ENCODE measurements at regions not wholly inside any gene's neighbourhood (a gene's known extent, or its start where the extent isn't known, plus 50 kb on each side); places are given as distances from the start of the nearest gene placed in this dataset.

DNA sequence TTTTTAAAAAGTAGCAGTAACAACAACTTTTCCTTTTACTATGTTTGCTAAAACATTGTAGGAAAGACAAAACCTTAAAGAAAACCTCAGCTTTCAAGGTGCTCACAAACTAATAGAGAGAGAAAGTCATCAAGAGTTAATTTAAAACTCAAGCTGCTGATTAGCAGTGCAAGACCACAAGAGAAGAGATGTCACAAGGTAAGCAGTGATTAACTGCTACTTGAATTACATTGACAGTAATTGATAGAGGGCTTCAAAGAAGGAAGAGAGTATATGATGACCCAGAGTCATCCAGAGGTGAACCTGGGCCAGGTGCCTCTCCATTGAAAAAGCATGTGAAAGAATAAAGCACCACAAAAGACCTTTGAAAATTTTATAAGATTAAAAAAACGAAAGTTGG lies 939.6 kb upstream of the CNTNAP5 start:
- DNase-seq = no peak

DNA sequence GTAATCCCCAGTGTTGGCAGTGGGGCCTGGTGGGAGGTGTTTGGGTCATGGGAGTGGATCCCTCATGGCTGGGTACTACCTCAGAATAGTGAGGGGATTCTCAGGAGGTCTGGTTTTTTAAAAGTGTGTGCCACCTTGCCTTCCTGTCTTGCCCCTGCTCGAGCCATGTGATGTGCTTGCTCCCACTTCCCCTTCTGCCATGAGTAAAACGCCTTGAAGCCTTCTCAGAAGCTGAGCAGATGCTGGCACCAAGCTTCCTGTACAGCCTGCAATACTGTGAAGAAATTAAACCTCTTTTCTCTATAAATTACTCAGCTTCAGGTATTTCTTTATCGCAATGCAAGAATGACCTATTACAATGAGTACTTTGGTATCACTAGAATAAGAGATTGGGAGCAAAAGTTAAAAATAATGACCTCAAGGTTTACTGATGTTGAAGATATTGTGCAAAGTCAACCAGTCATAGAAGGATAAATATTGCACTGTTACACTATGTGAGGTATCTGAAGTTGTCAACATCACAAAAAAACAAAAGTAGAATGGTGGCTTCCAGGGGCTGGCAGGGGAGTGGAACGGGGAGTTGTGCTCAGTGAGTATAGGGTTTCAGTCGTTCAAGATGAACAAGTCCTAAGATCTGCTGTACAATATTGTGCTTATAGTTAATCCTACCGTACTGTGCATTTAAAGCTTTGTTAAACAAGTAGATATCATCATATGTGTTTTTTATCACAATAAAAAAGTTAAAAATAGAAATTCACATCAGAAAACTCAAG lies 938.3 kb upstream of the CNTNAP5 start:
- DNase-seq = no peak

GRCh38 chr2:123091471-123091870 lies 933.6 kb upstream of the CNTNAP5 start:
- DNase-seq = no peak

DNA sequence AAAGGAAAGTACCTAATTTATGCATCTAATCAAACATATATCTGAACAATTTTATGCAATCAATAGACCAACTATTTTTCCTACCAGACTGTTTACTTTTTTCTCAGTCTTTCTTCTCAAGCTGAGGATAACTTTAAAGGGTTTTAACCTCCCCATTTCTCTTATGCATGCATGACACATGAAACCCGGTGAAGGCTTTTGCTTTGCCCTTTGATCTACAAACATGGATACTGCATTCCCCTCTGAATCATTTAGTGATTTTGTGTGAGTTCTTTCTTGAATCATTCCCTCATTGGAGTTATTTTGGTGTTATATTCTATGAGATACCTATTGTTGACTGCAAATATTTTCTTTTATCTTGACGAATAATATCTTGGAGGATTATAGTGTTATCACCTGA lies 931.9 kb upstream of the CNTNAP5 start:
- no peak for DNase-seq

DNA sequence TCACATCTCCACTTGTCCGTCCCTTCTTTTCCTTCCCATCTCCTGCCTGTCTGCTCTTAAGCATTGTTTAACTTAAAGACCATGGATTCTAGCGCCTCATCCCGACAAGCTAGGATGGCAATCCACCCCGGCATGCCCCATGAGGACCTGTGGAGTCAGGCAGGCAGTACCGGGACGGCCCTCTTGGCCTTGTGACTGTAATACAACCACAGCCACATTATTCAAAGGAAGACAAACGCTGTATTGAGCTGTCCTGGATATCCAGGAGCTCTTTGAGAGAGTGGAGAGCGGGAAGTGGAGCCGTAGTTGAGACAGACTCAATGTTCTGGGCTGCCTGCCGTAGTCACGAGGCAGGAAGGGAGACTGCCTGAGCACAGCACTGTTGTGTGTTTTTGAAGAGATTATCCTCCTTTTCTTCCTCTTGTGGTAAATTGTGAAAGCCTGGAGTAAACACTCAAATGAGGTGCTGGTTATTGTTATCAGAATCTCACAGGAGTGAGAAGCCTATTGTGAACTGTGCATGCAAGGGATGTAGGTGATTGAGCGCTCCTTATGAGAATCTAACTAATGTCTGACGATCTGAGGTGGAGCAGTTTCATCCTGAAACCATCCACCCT lies 929.8 kb upstream of the CNTNAP5 start:
- DNase-seq = no peak

GRCh38 chr2:123098619-123099018 lies 926.5 kb upstream of the CNTNAP5 start:
- DNase-seq = no peak

- DNase-seq = no peak
Measured at GRCh38 chr2:123101434-123101833, 923.7 kb upstream of the CNTNAP5 start.

DNA sequence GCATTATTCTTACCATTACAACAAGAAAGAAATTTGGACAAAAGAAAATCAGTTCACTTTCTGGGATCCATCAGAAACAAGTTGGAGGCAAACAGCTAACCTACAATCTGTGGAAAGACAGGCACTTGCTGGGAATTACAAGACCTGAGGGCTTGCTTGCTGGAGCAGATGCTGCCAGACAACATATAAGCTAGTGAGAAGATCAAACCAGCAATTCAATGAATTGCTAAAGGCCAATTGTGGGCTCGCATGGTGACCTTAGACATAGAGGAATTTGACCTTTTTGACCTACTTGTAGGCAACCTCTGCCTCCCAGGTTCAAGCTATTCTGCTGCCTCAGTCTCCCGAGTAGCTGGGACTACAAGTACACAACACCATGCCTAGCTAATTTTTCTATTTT lies 921.2 kb upstream of the CNTNAP5 start:
- no peak for DNase-seq

DNA sequence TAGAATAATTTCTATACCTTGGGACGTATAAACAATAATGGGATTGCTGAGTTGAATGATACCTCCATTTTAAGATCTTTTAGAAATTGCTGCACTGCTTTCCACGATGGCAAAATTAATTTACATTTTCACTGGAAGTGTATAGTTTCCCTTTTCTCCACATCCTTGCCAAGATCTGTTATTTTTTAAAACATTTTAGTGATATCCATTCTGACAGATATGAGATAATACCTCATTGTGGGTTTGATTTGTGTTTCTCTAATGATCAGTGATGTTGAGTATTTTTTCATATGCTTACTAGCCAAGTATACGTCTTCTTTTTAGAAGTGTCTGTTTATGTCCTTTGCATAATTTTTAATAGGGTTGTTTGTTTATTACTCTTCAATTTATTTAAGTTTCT lies 908.5 kb upstream of the CNTNAP5 start:
- no peak for DNase-seq

GRCh38 chr2:123127236-123127635 lies 897.9 kb upstream of the CNTNAP5 start:
- no peak for DNase-seq

- DNase-seq = no peak
Measured at GRCh38 chr2:123128951-123129350, 896.1 kb upstream of the CNTNAP5 start.

DNA sequence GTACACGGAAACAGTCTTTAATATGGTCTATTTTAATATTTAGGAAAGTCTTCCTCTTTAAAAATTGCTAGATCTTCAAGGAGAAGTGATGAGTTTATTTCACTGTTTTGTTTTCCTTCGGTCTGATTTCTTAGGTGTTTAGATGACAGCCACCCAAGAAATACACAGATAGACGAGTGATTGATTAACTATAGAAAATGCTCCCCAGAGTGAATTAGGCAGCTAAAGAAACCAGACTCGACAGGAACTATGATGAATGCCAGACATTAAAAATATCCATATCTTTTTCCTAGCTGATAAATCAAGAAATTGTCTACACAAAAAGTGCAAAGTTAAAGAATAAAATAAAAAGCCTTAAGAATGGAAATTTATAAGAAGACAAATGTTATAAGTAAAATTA lies 888.7 kb upstream of the CNTNAP5 start:
- DNase-seq = no peak

DNA sequence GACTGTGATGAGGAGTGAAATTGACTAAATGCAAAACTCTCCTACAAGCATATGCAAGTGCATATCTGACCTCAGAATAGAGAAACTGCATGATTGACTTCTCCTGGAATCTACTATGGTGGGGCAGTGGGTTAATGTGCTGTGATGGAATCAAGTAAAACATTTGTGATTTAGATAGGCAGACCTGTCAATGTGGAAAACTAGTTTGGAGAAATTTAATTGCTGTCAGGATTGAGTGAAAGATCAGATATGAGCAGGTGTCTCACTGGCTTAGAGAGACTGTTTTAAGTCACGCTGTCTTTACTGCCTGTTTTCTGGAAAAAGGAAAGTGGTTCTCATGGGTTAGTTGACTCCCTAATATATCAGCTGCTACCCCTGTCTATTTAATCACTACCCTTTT lies 881.0 kb upstream of the CNTNAP5 start:
- no peak for DNase-seq

DNA sequence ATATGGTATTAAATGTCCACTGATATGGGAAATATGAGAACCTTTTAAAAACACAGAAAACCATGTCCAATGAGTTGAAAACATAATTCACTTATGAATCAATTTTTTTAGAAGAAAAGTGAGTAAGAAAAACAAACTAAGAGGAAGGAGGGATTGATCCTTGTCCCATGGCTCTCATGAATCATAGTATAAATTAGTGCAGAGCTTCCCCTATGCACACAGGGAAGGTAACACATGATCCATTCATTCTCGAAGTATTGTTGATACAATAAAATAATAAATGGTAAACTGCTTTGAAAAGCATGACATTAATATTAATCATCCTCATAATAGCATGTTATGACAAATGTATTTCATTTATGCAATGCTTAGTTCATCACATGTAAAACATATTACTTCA lies 872.0 kb upstream of the CNTNAP5 start:
- DNase-seq = no peak

DNA sequence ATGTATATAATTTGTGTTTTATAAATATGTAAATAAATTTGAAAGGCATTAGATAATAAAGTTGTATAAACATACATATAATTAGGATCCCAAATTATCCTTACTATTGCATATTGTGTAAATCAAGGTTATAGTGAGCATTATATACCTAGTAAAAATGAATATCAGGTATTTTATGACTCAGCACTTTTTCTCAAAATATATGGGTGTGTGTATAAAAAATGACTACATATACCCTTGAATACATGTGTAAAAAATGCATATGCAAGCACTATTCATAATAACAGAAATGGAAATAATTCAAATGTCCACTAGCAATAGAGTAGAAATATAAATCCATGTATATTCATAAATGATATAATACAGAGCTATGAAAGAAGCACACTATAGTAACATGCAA lies 870.9 kb upstream of the CNTNAP5 start:
- no peak for DNase-seq

DNA sequence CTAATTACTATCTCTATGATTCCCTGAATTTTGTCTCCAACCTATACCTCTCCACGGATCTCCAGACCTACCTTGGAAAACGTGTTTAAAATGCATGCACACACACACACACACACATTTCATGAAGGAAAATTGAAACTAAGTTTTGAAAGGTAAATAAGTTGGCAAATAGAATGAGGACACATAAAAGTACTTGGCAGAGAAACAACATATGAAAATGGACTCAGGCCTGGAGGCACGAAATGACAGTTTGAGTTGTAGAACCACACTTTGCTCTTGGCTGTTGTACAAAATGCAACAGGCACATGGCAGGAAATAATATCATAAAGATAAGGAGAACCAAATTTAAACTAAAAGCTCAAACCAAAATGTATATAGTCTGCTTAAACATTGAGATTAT lies 868.1 kb upstream of the CNTNAP5 start:
- DNase-seq = no peak

- DNase-seq = no peak
Measured at GRCh38 chr2:123162400-123163016, 862.6 kb upstream of the CNTNAP5 start.

GRCh38 chr2:123163398-123163797 lies 861.7 kb upstream of the CNTNAP5 start:
- DNase-seq = no peak

- no peak for DNase-seq
Measured at GRCh38 chr2:123164216-123164615, 860.9 kb upstream of the CNTNAP5 start.

DNA sequence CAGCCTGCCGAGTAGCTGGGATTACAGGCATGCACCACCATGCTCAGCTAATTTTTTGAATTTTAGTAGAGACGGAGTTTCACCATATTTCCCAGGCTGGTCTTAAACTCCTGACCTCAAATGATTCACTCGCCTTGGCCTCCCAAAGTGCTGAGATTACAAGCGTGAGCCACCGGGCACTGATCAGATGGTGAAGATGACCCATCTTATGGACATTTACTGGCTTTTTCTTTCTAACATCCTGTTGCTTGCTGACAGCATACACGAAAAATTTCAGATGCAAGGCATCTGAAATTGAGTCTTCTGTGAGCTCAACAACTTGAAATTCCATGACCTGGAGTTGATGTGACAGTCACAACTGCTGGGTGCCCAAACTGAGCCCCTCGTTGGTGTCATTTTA lies 859.5 kb upstream of the CNTNAP5 start:
- no peak for DNase-seq

DNA sequence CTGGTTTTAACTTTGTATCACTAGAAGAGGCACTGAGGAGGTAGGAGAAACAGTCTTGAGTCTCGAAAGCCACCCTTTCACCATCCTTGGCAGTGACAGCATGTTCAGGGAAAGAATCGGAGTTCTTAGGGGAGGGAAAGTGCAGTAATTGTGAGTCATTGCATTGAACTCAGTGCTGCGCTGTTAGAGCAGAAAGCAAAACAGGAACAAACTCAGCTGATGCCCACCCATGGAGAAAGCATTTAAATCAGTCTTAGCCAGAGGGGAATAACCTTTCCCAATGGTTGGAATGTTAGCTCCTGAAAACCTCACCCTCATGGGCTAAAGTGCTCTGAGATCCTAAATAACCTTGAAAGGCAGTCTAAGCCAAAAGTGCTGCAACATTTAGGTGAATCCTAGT lies 845.6 kb upstream of the CNTNAP5 start:
- DNase-seq = no peak

- no peak for DNase-seq
Measured at GRCh38 chr2:123195957-123196356, 829.1 kb upstream of the CNTNAP5 start.

GRCh38 chr2:123200035-123200434 lies 825.1 kb upstream of the CNTNAP5 start:
- no peak for DNase-seq

- no peak for DNase-seq
Measured at GRCh38 chr2:123207245-123207644, 817.8 kb upstream of the CNTNAP5 start.

- DNase-seq = no peak
Measured at GRCh38 chr2:123209202-123209601, 815.9 kb upstream of the CNTNAP5 start.

Measured in activated CD4-positive, alpha-beta T cell treated with anti-CD3 and anti-CD28 coated beads, Interleukin-10, Interleukin-2, amounts not matched to agents 100 ng/mL and 50 ng/mL, durations not matched to agents 16 hours and 8 hours (primary cell).